PFSK-1 (cell line): ENCODE measurements at regions not wholly inside any gene's neighbourhood (a gene's known extent, or its start where the extent isn't known, plus 50 kb on each side); places are given as distances from the start of the nearest gene placed in this dataset.

Source experiments
- FOXP2 ChIP-seq: optimal IDR thresholded peaks from 2 replicates; pipeline ENCODE3; 2011; ENCODE audit warnings: borderline replicate concordance, control low read depth, inconsistent platforms; ENCODE audit not compliant: insufficient read depth; ENCODE audit errors: extremely low read length, extremely low read depth
- POLR2AphosphoS5 ChIP-seq: IDR thresholded peaks from 2 replicates; pipeline ENCODE4 v1.6.1; 2012; ENCODE audit warnings: low read depth, mild to moderate bottlenecking, control low read depth, low read length, moderate library complexity
- REST ChIP-seq, 2 experiments: IDR thresholded peaks; 2 replicates each; pipeline versions ENCODE4 v1.6.1 to v1.8.0; 2011 to 2012; ENCODE audit warnings: low read depth in 2 of 2, low read length in 2 of 2, control low read depth in 1 of 2, inconsistent platforms in 1 of 2, mild to moderate bottlenecking in 1 of 2, moderate library complexity in 1 of 2; ENCODE audit not compliant: insufficient read depth in 1 of 2
- SIN3A ChIP-seq: IDR thresholded peaks from 2 replicates; pipeline ENCODE4 v1.6.1; 2012; ENCODE audit warnings: mild to moderate bottlenecking, low read length, moderate library complexity, borderline replicate concordance; ENCODE audit not compliant: insufficient read depth
- TAF1 ChIP-seq: IDR thresholded peaks from 2 replicates; pipeline ENCODE4 v1.6.1; 2012; ENCODE audit warnings: low read length, control low read depth, borderline replicate concordance; ENCODE audit not compliant: insufficient read depth

DNA sequence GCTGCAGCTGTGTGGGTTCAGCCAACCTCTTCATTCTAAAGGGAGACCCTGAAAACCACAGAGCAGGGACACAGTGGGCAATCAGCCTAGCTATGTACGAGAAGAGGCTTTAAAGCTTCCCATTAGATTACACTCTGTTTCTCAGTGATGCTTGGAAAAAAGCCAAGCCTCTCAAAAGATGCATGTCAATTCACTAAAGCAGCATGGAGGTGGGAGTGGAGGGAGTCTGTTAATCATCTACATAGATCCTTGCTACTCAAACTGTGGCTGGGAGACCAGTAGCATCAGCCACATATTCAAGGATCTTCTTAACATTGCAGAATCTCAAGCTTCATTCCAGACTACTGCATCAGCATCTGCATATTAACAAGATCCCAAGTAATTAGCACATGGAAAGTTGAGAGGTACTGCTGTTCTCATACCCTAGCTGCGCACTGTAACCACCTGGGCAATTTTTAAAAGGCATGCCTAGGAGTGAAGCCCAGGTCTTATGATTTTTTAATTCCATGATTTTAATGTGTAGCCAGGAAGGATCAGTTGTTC is 305.9 kb downstream of the PMP22 start:
- no peak for TF ChIP-seq POLR2AphosphoS5
- TF ChIP-seq REST (IDR thresholded peaks at IDR 0.05; ENCODE audit: insufficient read depth in 1 of 2, low read depth in 2 of 2, low read length in 2 of 2), result no peak
- TF ChIP-seq TAF1, result no peak
- TF ChIP-seq FOXP2, result no peak
- no peak for TF ChIP-seq SIN3A

DNA sequence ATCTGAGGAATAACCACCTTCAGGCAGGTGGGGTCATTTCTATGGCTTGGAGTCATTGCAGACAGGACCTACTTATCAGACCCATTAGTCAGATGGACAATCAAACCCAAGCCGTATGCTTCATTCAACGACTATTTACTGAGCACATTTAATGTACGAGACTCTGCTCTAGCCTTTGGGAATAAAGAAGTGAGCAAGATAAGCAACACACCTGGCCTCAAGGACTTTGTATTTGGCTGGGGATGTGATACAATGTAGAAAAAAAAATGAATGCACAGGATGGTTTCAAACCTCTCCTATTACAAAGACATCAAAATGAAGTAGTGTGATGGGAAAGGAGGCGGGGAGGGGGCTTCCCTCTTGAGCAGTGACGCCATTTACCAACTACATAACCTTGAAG is 311.7 kb downstream of the PMP22 start:
- TF ChIP-seq FOXP2, result no peak
- no peak for TF ChIP-seq TAF1
- no peak for TF ChIP-seq SIN3A
- no peak for TF ChIP-seq POLR2AphosphoS5
- no peak for TF ChIP-seq REST (IDR thresholded peaks at IDR 0.05; ENCODE audit: insufficient read depth in 1 of 2, low read depth in 2 of 2, low read length in 2 of 2)

DNA sequence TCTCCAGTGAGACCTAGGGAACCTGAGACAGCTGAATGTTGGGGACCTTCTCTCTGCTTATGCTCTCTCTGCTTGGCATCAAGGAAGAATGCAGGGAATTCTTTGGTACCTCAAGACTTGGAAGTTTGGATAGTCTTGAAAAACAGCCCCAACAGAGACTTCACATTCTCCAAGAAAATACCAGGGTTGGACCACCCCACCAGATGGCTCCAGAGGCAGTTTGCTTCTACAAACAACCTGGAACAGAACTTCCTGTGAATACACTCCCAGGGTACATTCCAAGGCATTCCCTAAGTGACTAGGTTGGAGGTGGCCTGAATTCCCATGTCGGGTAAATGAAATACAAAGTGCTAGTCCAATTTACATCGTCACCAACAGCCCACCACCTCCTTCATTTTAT is 314.4 kb downstream of the PMP22 start:
- TF ChIP-seq FOXP2 (no peak), REST (IDR thresholded peaks at IDR 0.05; ENCODE audit: insufficient read depth in 1 of 2, low read depth in 2 of 2, low read length in 2 of 2) (no peak), SIN3A (no peak), POLR2AphosphoS5 (no peak), TAF1 (no peak)

- TF ChIP-seq SIN3A, result no peak
- no peak for TF ChIP-seq POLR2AphosphoS5
- TF ChIP-seq FOXP2, result no peak
- no peak for TF ChIP-seq REST (IDR thresholded peaks at IDR 0.05; ENCODE audit: insufficient read depth in 1 of 2, low read depth in 2 of 2, low read length in 2 of 2)
- TF ChIP-seq TAF1, result no peak
Observed at GRCh38 chr17:14950216-14950615, 314.9 kb downstream of the PMP22 start.

DNA sequence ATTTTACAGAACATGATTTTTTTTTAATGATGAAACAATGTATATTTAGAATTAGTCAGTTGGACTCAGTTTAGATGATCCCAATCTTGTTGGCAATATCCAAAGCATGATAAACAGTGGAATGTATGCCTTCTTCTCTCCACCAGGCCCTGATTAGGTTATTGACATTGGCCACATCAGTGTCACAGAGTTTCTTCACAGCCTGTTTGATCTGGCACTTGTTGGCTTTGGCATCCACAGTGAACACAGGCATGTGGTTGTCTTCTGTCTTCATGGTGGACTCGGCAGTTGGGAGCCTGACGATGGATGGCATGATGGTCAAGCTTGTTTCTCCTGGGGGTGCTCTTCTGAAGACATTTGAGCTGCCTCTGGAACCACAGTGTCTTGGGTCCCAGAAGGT is 317.5 kb downstream of the PMP22 start:
- no peak for TF ChIP-seq REST (IDR thresholded peaks at IDR 0.05; ENCODE audit: insufficient read depth in 1 of 2, low read depth in 2 of 2, low read length in 2 of 2)
- TF ChIP-seq TAF1, result no peak
- no peak for TF ChIP-seq POLR2AphosphoS5
- no peak for TF ChIP-seq FOXP2
- no peak for TF ChIP-seq SIN3A
